Thyroid gland (tissue), 4 donors: ENCODE measurements at regions not wholly inside any gene's neighbourhood (a gene's known extent, or its start where the extent isn't known, plus 50 kb on each side); places are given as distances from the start of the nearest gene placed in this dataset.

Experiments
- CTCF ChIP-seq, 6 experiments: fragments of 200-600 bp in 3 of 6; fragments of 450-650 bp in 3 of 6; sonication (generic) in 3 of 6; IDR thresholded peaks; one replicate each; pipeline ENCODE4 v1.5.1; 2016 to 2019; ENCODE audit warnings: antibody characterized with exemption in 6 of 6, mild to moderate bottlenecking in 2 of 6, inconsistent platforms in 1 of 6, moderate library complexity in 1 of 6
- POLR2A ChIP-seq, 2 donors: fragments of 450-650 bp; IDR thresholded peaks; one replicate each; pipeline ENCODE4 v1.6.1; 2017; ENCODE audit warnings: antibody characterized with exemption in 2 of 2, mild to moderate bottlenecking in 2 of 2, moderate library complexity in 1 of 2

GRCh38 chr22:17315310-17315709 is 54.0 kb upstream of the CECR2 start:
- TF ChIP-seq POLR2A (IDR thresholded peaks at IDR 0.05) (no peak), CTCF (IDR thresholded peaks at IDR 0.05) (no peak)
